Ovary (tissue), 7 donors: ENCODE measurements at regions not wholly inside any gene's neighbourhood (a gene's known extent, or its start where the extent isn't known, plus 50 kb on each side); places are given as distances from the start of the nearest gene placed in this dataset.

Experiments used
- DNase-seq, 5 donors: peaks; one replicate each; pipeline ENCODE4 v3.0.0-alpha.2; 2019 to 2020
- H3K27ac ChIP-seq, 2 donors: fragments of 200-600 bp; one replicate each; pipeline versions ENCODE4 v1.5.1 to v1.8.0; 2019 to 2022
- H3K27me3 ChIP-seq: fragments of 200-600 bp; one replicate; pipeline ENCODE4 v1.8.0; 2022
- H3K36me3 ChIP-seq: fragments of 200-600 bp; sonication (generic); one replicate; pipeline ENCODE4 v1.5.1; 2019
- H3K4me1 ChIP-seq: one replicate; pipeline ENCODE4 v1.8.1; 2013; ENCODE audit warnings: mild to moderate bottlenecking, moderate library complexity; ENCODE audit not compliant: insufficient read depth
- H3K4me3 ChIP-seq: fragments of 200-600 bp; sonication (generic); one replicate; pipeline ENCODE4 v1.5.1; 2017
- H3K9me3 ChIP-seq, 2 donors: fragments of 200-600 bp in 1 of 2; sonication (generic) in 1 of 2; one replicate each; pipeline versions ENCODE4 v1.5.1 to v1.8.1; 2013 to 2019; ENCODE audit warnings: mild to moderate bottlenecking in 1 of 2, moderate library complexity in 1 of 2
- EP300 ChIP-seq: sonication (generic); formaldehyde crosslinking; IDR thresholded peaks from one replicate; pipeline ENCODE4 v1.6.1; 2017; ENCODE audit warnings: antibody characterized with exemption
- POLR2A ChIP-seq: fragments of 450-650 bp; IDR thresholded peaks from one replicate; pipeline ENCODE4 v1.6.1; 2017; ENCODE audit warnings: antibody characterized with exemption, mild to moderate bottlenecking, moderate library complexity
- WGBS, 3 donors: extraction: QIAGEN DNeasy Blood & Tissue Kit in 1 of 3; methylation state at CpG; one replicate each; pipeline versions ENCODE4 v1.1.5 to v1.1.7; 2013 to 2017; 5-methylcytosine and 5-hydroxymethylcytosine counted together
- intact Hi-C, 4 donors: fragments of 100-400 bp; cut with DNase I; formaldehyde crosslinking; loops; one replicate each; pipeline versions ENCODE4 v1.11.0 to v1.15.1; 2022 to 2023
- TF ChIP-seq, protein P1 (sequence below), 3 donors: fragments of 450-650 bp in 2 of 3; fragments of 200-600 bp in 1 of 3; IDR thresholded peaks; one replicate each; pipeline versions ENCODE4 v1.5.1 to v1.8.0; 2016 to 2022; ENCODE audit warnings: antibody characterized with exemption in 3 of 3, mild to moderate bottlenecking in 1 of 3
- donor health status: DM: no; HTN: no; CAD: no; lungs with moderate emphysema.
- donor health status: DM: no; HTN: no; CAD: no.
- donor health status: Bipolar disorder and iron deficiency.
- donor health status: DM: no; HTN: no; CAD: no.
- donor health status: DM: yes; HTN: yes; CAD: no.

DNA sequence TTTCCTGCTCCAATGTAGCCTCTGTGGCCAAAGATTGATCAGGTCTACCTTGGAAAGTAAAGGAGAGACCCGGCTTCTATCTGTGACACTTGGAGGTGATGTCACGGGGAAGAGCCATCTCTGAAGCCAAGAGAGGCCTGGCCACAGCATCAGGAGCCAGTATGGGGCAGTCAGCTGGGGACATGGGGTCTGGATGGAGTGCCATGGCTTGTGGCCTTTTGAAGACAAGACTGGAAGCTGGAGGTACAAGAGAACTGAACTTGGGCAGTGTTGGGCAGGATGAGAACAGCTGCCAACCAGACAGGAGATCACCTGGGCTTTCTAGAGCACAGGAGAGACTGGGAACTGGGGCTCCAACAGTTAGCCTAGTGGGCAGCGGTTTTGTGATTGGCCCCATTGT, 190.7 kb downstream of the TENT4A start:
- Histone ChIP-seq H3K27me3 (no peaks in the 10 kb centered on the region), H3K4me3 (no peak overlapping the region), H3K9me3 (no peaks in the 10 kb centered on the region), H3K27ac (no peak overlapping the region), H3K4me1 (no peaks in the 10 kb centered on the region), H3K36me3 (no peaks in the 10 kb centered on the region)
- intact Hi-C loops = no loop called here
- 49 to 87% (median 55%) methylated on average over 3 of the region's 3 CpGs for WGBS, 3 donors
- TF ChIP-seq, protein P1, sequence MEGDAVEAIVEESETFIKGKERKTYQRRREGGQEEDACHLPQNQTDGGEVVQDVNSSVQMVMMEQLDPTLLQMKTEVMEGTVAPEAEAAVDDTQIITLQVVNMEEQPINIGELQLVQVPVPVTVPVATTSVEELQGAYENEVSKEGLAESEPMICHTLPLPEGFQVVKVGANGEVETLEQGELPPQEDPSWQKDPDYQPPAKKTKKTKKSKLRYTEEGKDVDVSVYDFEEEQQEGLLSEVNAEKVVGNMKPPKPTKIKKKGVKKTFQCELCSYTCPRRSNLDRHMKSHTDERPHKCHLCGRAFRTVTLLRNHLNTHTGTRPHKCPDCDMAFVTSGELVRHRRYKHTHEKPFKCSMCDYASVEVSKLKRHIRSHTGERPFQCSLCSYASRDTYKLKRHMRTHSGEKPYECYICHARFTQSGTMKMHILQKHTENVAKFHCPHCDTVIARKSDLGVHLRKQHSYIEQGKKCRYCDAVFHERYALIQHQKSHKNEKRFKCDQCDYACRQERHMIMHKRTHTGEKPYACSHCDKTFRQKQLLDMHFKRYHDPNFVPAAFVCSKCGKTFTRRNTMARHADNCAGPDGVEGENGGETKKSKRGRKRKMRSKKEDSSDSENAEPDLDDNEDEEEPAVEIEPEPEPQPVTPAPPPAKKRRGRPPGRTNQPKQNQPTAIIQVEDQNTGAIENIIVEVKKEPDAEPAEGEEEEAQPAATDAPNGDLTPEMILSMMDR (IDR thresholded peaks at IDR 0.05) = no peak
- TF ChIP-seq EP300 (no peak), POLR2A (no peak)
- no peak for DNase-seq

DNA sequence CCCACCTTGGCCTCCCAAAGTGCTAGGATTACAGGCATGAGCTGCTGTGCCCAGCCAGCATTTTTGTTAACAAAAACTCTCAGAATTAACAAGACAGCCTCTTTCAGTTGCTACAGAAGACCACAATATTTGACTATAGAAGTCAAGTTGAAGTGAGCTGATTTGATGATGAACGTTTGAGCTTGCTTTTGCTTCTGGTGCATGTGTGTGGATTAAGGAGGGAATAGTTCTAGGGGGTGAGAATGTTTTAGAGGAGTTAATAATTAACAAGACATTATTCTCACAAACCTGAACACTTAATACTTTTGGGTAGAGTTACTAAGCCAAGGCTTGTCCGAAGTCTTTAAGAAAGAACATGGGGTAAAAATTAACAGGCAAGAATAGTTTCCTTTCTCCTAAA, 191.6 kb downstream of the TENT4A start:
- Histone ChIP-seq H3K36me3 (no peaks in the 10 kb centered on the region), H3K4me3 (no peak overlapping the region), H3K27me3 (no peaks in the 10 kb centered on the region), H3K4me1 (no peaks in the 10 kb centered on the region), H3K27ac (no peak overlapping the region), H3K9me3 (no peaks in the 10 kb centered on the region)
- DNase-seq = no peak
- WGBS, 3 donors = 62 to 76% (median 74%) methylated on average over 2 of the region's 2 CpGs
- no peak for TF ChIP-seq EP300
- intact Hi-C loops = no loop called here

DNA sequence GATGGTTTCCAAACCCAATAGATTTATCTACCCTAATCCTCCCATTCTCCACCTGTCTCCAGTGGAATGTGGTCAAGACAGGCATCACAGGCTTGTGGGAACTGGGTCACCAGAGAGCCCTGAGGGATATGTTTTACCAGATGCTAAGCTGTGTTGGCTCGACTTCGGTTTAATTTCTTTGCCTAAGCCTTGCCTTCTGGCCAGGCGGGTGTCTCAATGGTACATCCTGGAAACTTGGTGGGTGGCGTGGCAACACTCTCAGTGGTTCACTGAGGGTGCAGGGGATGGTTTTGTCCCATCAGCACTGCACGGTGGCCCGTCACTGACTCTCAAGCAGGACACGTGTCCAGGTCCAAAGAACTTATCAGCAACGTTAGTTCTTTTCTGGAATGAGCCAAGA, 192.2 kb downstream of the TENT4A start:
- H3K4me3 ChIP-seq = no peak overlapping the region
- no peaks in the 10 kb centered on the region for H3K36me3 ChIP-seq
- H3K4me1 ChIP-seq = no peaks in the 10 kb centered on the region
- H3K27me3 ChIP-seq = no peaks in the 10 kb centered on the region
- no peaks in the 10 kb centered on the region for H3K9me3 ChIP-seq
- 64 to 73% (median 69%) methylated on average over 8 of the region's 8 CpGs for WGBS, 3 donors
- H3K27ac ChIP-seq = no peak overlapping the region
- DNase-seq = no peak
- intact Hi-C loops = no loop called here
- TF ChIP-seq, protein P1 (IDR thresholded peaks at IDR 0.05) = no peak
- TF ChIP-seq EP300 = no peak
- no peak for TF ChIP-seq POLR2A

DNA sequence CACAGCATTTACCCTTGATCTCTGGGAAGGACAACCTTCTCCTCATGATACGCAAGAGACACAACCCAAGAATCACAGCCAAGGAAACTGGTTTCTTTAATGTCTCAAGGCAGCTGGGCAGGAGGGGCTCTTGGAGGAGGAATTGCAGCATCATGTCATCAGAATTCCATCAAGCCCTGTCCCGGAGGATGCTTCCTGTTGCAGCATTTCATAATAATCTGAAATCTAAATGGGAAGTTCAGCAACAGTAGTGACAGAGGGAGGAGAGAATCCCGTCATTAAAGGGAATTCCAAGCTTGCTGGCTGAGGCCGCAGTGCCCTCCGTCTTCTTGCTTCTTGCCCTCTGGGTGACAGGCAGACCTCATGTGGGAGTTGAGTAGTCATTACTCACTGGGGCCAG, 192.7 kb downstream of the TENT4A start:
- H3K27ac ChIP-seq = no peak overlapping the region
- H3K4me1 ChIP-seq = no peaks in the 10 kb centered on the region
- no peaks in the 10 kb centered on the region for H3K36me3 ChIP-seq
- H3K9me3 ChIP-seq = no peaks in the 10 kb centered on the region
- intact Hi-C loops = no loop called here
- TF ChIP-seq POLR2A (no peak), EP300 (no peak)
- TF ChIP-seq, protein P1 (IDR thresholded peaks at IDR 0.05) = no peak
- WGBS, 3 donors = 35 to 37% (median 36%) methylated on average over 5 of the region's 5 CpGs
- DNase-seq = no peak
- no peak overlapping the region for H3K4me3 ChIP-seq
- no peaks in the 10 kb centered on the region for H3K27me3 ChIP-seq

DNA sequence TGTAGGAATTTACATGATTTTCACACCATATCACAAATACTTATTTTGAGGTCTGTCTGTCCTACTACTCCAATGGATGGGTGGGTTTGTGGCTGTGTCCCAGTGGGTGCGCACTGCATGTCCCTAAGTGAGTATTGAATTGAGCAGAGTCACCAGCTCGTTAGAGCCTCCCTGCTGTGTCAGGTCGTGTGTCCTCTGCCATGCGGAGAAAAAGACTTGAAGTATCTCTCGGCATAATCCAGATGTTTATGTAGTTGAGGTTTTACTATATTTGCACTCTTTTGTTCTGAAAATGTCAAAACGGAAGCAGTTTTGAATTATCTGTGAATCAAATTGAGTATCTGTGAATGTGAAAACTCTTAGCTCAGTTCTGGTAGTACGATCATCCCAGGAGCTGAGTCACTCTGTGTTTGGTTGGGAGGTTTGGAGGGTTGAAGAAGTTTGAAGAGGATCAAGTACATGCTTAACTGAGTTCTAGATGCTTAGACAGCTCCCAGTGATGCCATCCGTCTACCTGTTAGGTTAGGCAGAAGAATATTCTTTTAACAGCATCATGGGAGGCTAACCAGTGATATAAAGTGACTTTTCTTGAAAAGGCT, 194.2 kb downstream of the TENT4A start:
- 74 to 78% (median 77%) methylated on average over 8 of the region's 8 CpGs for WGBS, 3 donors
- DNase-seq = no peak
- H3K4me1 ChIP-seq = no peaks in the 10 kb centered on the region
- H3K27me3 ChIP-seq = no peaks in the 10 kb centered on the region
- H3K27ac ChIP-seq = no peak overlapping the region
- intact Hi-C loops = no loop called here
- H3K4me3 ChIP-seq = no peak overlapping the region
- no peak for TF ChIP-seq EP300
- no peak for TF ChIP-seq POLR2A
- TF ChIP-seq, protein P1 (IDR thresholded peaks at IDR 0.05) = no peak
- no peaks in the 10 kb centered on the region for H3K36me3 ChIP-seq
- H3K9me3 ChIP-seq = no peaks in the 10 kb centered on the region
